Mesothelial cell of epicardium (in vitro differentiated cells): ENCODE measurements at regions not wholly inside any gene's neighbourhood (a gene's known extent, or its start where the extent isn't known, plus 50 kb on each side); places are given as distances from the start of the nearest gene placed in this dataset.

Experiments used
- DNase-seq, 2 experiments: peaks; one replicate each; pipeline ENCODE4 v3.0.0; 2021; ENCODE audit warnings: low spot score in 2 of 2; ENCODE audit not compliant: unreplicated experiment in 2 of 2
- H3K27ac Mint-ChIP-seq: 2 replicates; pipeline ENCODE4 v1.8.0; 2021; ENCODE audit warnings: mixed read lengths
- H3K27me3 Mint-ChIP-seq: 2 replicates; pipeline ENCODE4 v1.8.0; 2021; ENCODE audit warnings: low read depth, mixed read lengths
- H3K36me3 Mint-ChIP-seq: 2 replicates; pipeline ENCODE4 v1.8.0; 2021; ENCODE audit warnings: mixed read lengths
- H3K4me1 Mint-ChIP-seq: 2 replicates; pipeline ENCODE4 v1.8.0; 2021; ENCODE audit warnings: mixed read lengths
- H3K4me3 Mint-ChIP-seq: 2 replicates; pipeline ENCODE4 v1.8.0; 2021; ENCODE audit warnings: mild to moderate bottlenecking, moderate library complexity, mixed read lengths
- H3K9me3 Mint-ChIP-seq: 2 replicates; pipeline ENCODE4 v1.8.0; 2021; ENCODE audit warnings: mixed read lengths
- TF ChIP-seq, protein P1 (sequence below): fragments of 200-600 bp; sonication (generic); IDR thresholded peaks from one replicate; pipeline ENCODE4 v1.5.0; 2021; ENCODE audit warnings: antibody characterized with exemption; ENCODE audit not compliant: unreplicated experiment

GRCh38 chr2:185082749-185083148 is 484.4 kb downstream of the ZNF804A start:
- no peaks in the 10 kb centered on the region for H3K27me3 Mint-ChIP-seq
- H3K4me1 Mint-ChIP-seq, result no peaks in the 10 kb centered on the region
- no peak overlapping the region for H3K4me3 Mint-ChIP-seq
- H3K36me3 Mint-ChIP-seq, result no peaks in the 10 kb centered on the region
- no peak overlapping the region for H3K27ac Mint-ChIP-seq
- no peaks in the 10 kb centered on the region for H3K9me3 Mint-ChIP-seq
- TF ChIP-seq, protein P1, sequence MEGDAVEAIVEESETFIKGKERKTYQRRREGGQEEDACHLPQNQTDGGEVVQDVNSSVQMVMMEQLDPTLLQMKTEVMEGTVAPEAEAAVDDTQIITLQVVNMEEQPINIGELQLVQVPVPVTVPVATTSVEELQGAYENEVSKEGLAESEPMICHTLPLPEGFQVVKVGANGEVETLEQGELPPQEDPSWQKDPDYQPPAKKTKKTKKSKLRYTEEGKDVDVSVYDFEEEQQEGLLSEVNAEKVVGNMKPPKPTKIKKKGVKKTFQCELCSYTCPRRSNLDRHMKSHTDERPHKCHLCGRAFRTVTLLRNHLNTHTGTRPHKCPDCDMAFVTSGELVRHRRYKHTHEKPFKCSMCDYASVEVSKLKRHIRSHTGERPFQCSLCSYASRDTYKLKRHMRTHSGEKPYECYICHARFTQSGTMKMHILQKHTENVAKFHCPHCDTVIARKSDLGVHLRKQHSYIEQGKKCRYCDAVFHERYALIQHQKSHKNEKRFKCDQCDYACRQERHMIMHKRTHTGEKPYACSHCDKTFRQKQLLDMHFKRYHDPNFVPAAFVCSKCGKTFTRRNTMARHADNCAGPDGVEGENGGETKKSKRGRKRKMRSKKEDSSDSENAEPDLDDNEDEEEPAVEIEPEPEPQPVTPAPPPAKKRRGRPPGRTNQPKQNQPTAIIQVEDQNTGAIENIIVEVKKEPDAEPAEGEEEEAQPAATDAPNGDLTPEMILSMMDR, result no peak
- DNase-seq, result no peak

GRCh38 chr2:185108588-185108987 is 510.3 kb downstream of the ZNF804A start:
- no peaks in the 10 kb centered on the region for H3K4me1 Mint-ChIP-seq
- no peak for DNase-seq
- TF ChIP-seq, protein P1, result no peak
- H3K4me3 Mint-ChIP-seq, result no peak overlapping the region
- H3K27me3 Mint-ChIP-seq, result peaks cover 1% of the 10 kb centered on the region
- peaks cover 26% of the 10 kb centered on the region for H3K9me3 Mint-ChIP-seq
- H3K27ac Mint-ChIP-seq, result no peak overlapping the region
- H3K36me3 Mint-ChIP-seq, result no peaks in the 10 kb centered on the region

GRCh38 chr2:185127412-185127811 is 529.1 kb downstream of the ZNF804A start:
- Mint-ChIP-seq H3K4me1 (no peaks in the 10 kb centered on the region), H3K36me3 (no peaks in the 10 kb centered on the region), H3K27me3 (no peaks in the 10 kb centered on the region), H3K4me3 (no peak overlapping the region), H3K9me3 (no peaks in the 10 kb centered on the region), H3K27ac (no peak overlapping the region)
- TF ChIP-seq, protein P1, result no peak
- no peak for DNase-seq

GRCh38 chr2:185128346-185128745 is 530.0 kb downstream of the ZNF804A start:
- H3K27me3 Mint-ChIP-seq, result no peaks in the 10 kb centered on the region
- no peak overlapping the region for H3K4me3 Mint-ChIP-seq
- no peaks in the 10 kb centered on the region for H3K36me3 Mint-ChIP-seq
- TF ChIP-seq, protein P1, result no peak
- no peak overlapping the region for H3K27ac Mint-ChIP-seq
- H3K4me1 Mint-ChIP-seq, result no peaks in the 10 kb centered on the region
- no peaks in the 10 kb centered on the region for H3K9me3 Mint-ChIP-seq
- DNase-seq, result no peak

DNA sequence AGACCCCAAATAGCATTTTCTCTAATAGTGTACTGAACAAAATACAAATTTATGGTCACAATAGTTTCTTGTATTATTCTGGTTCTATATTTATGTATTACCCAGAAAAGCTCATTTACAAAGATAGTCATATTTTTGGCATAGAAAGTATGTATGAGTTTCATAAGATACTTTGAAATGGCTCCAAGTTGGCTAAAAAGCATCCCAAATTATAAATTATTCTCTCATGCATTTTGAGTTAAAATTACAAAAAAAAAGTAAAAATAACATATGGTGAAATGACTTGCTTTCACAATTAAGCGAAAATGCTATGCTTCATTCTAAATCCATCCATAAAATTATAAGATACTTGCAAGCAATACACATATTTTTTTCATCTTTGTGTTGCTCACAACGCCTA is 530.7 kb downstream of the ZNF804A start:
- no peaks in the 10 kb centered on the region for H3K4me1 Mint-ChIP-seq
- TF ChIP-seq, protein P1, result no peak
- no peaks in the 10 kb centered on the region for H3K27me3 Mint-ChIP-seq
- H3K4me3 Mint-ChIP-seq, result no peak overlapping the region
- no peaks in the 10 kb centered on the region for H3K9me3 Mint-ChIP-seq
- no peak overlapping the region for H3K27ac Mint-ChIP-seq
- H3K36me3 Mint-ChIP-seq, result no peaks in the 10 kb centered on the region
- no peak for DNase-seq

DNA sequence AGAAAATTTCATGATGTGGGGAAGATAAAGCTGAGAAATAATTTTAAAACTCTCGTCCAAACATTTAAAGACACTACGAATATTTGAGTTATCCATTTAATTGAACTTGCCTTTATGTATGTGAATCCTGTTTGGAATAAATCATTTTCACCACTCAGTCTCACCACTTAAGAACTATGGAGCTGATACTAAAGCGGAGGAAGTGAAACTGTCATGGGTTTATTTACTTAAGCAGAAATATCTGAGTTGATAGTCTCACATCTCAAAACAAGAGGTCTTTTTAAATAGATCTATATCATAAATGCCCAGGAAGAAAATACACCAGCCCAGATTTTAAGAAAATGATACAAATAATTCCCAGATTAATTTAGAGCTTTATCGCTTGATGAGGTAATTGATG is 532.4 kb downstream of the ZNF804A start:
- no peaks in the 10 kb centered on the region for H3K4me1 Mint-ChIP-seq
- H3K27me3 Mint-ChIP-seq, result no peaks in the 10 kb centered on the region
- no peak overlapping the region for H3K4me3 Mint-ChIP-seq
- TF ChIP-seq, protein P1, result no peak
- H3K36me3 Mint-ChIP-seq, result no peaks in the 10 kb centered on the region
- no peak overlapping the region for H3K27ac Mint-ChIP-seq
- DNase-seq, result no peak
- H3K9me3 Mint-ChIP-seq, result no peaks in the 10 kb centered on the region
